Endothelial cell of umbilical vein (primary cell): ENCODE measurements at regions not wholly inside any gene's neighbourhood (a gene's known extent, or its start where the extent isn't known, plus 50 kb on each side); places are given as distances from the start of the nearest gene placed in this dataset.

Source experiments
- BruUV-seq: library from RNA; stranded (reverse); fragments of 400-500 nt; replicated peaks from 2 replicates; lab custom pipeline; 2021; lab: Mats Ljungman, UMichigan
- CTCF ChIA-PET: fragments of 300-600, 350-600 bp; sonication (Branson Sonifier 250); formaldehyde crosslinking; loops from one replicate; lab custom pipeline; 2021; ENCODE audit warnings: antibody characterized with exemption, inconsistent platforms; lab: Charles Lee
- POLR2A ChIA-PET: fragments of 300-600, 350-600 bp; sonication (Branson Sonifier 250); formaldehyde crosslinking; loops from one replicate; lab custom pipeline; 2021; ENCODE audit warnings: antibody characterized with exemption, inconsistent platforms; lab: Charles Lee
- DNase-seq: peaks from one replicate; pipeline ENCODE4 v3.0.0-alpha.2; 2011; ENCODE audit warnings: low read depth, low spot score
- FAIRE-seq: peaks from 2 replicates; lab custom pipeline; 2011; peaks lifted over from hg19 to GRCh38; lab: Jason Lieb, UNC
- H2AFZ ChIP-seq: 2 replicates; pipeline ENCODE4 v1.6.0; 2012; ENCODE audit warnings: low read depth, low read length, control low read depth, inconsistent platforms
- H3K27ac ChIP-seq: 2 replicates; pipeline ENCODE4 v1.5.1; 2011; ENCODE audit warnings: low read depth, mild to moderate bottlenecking, control low read depth, low read length, moderate library complexity; ENCODE audit not compliant: insufficient read depth
- H3K27me3 ChIP-seq, 2 experiments: 2 replicates each; pipeline versions ENCODE4 v1.6.0 to v1.6.1; 2011; ENCODE audit warnings: low read length in 2 of 2, mixed read lengths in 1 of 2; ENCODE audit not compliant: control insufficient read depth in 2 of 2, insufficient read depth in 2 of 2
- H3K36me3 ChIP-seq, 2 experiments: 2 replicates in 1 of 2; 3 replicates in 1 of 2; pipeline ENCODE4 v1.5.1; 2011; ENCODE audit warnings: low read length in 2 of 2, mild to moderate bottlenecking in 1 of 2, moderate library complexity in 1 of 2; ENCODE audit not compliant: control insufficient read depth in 2 of 2, insufficient read depth in 2 of 2; ENCODE audit errors: extremely low read depth in 1 of 2
- H3K4me1 ChIP-seq: 3 replicates; pipeline ENCODE4 v1.5.1; 2011; ENCODE audit warnings: mild to moderate bottlenecking, low read length; ENCODE audit not compliant: control insufficient read depth, insufficient read depth; ENCODE audit errors: extremely low read depth
- H3K4me2 ChIP-seq: 2 replicates; pipeline ENCODE4 v1.6.1; 2011; ENCODE audit warnings: low read length, control low read depth, mixed read lengths; ENCODE audit not compliant: insufficient read depth
- H3K4me3 ChIP-seq, 3 experiments: fragments of 200-600 bp in 1 of 3; sonication (generic), shearing (Covaris generic) in 1 of 3; replicated peaks in 1 of 3; 2 replicates each; pipeline ENCODE4 v1.5.1; 2011 to 2016; ENCODE audit warnings: control low read depth in 3 of 3, low read length in 3 of 3, mild to moderate bottlenecking in 2 of 3, inconsistent platforms in 1 of 3, low read depth in 1 of 3, moderate library complexity in 1 of 3; ENCODE audit not compliant: insufficient read depth in 1 of 3
- H3K79me2 ChIP-seq: 2 replicates; pipeline ENCODE4 v1.6.0; 2012; ENCODE audit warnings: low read length, inconsistent platforms; ENCODE audit not compliant: control insufficient read depth, insufficient read depth
- H3K9ac ChIP-seq: replicated peaks from 2 replicates; pipeline ENCODE3; 2011; ENCODE audit warnings: low read length, control low read depth; ENCODE audit not compliant: insufficient read depth; ENCODE audit errors: extremely low read depth
- H3K9me1 ChIP-seq: replicated peaks from 3 replicates; pipeline ENCODE4 v1.6.0; 2011; ENCODE audit warnings: mild to moderate bottlenecking, low read length; ENCODE audit not compliant: control insufficient read depth, insufficient read depth; ENCODE audit errors: extremely low read depth
- H3K9me3 ChIP-seq: replicated peaks from 2 replicates; pipeline ENCODE4 v1.5.1; 2012; ENCODE audit warnings: low read length, inconsistent platforms; ENCODE audit not compliant: control insufficient read depth, insufficient read depth
- H4K20me1 ChIP-seq: replicated peaks from 2 replicates; pipeline ENCODE3; 2011; ENCODE audit warnings: mild to moderate bottlenecking, low read length; ENCODE audit not compliant: control insufficient read depth, insufficient read depth; ENCODE audit errors: extremely low read depth
- FOS ChIP-seq: IDR thresholded peaks from 2 replicates; pipeline ENCODE4 v1.6.1; 2011; ENCODE audit warnings: mild to moderate bottlenecking, low read length, moderate library complexity, borderline replicate concordance; ENCODE audit not compliant: insufficient read depth
- GATA2 ChIP-seq: IDR thresholded peaks from 2 replicates; pipeline ENCODE4 v1.7.0; 2011; ENCODE audit warnings: low read depth, mild to moderate bottlenecking, moderate library complexity, mixed read lengths, low read length; ENCODE audit not compliant: insufficient read length, insufficient read depth
- POLR2A ChIP-seq: IDR thresholded peaks from 2 replicates; pipeline ENCODE4 v1.6.1; 2012; ENCODE audit warnings: low read depth, mild to moderate bottlenecking, control low read depth, low read length
- dilution Hi-C: fragments of 300-500 bp; cut with MboI; formaldehyde crosslinking; loops from one replicate; pipeline ENCODE4 v1.15.0; 2019; ENCODE audit warnings: low sequenced_read_pairs; ENCODE audit not compliant: extremely low pct_ligation_motif_present
- intact Hi-C: fragments of 100-400 bp; cut with micrococcal nuclease; formaldehyde crosslinking; loops from one replicate; pipeline ENCODE4 v1.10.0; 2022

DNA sequence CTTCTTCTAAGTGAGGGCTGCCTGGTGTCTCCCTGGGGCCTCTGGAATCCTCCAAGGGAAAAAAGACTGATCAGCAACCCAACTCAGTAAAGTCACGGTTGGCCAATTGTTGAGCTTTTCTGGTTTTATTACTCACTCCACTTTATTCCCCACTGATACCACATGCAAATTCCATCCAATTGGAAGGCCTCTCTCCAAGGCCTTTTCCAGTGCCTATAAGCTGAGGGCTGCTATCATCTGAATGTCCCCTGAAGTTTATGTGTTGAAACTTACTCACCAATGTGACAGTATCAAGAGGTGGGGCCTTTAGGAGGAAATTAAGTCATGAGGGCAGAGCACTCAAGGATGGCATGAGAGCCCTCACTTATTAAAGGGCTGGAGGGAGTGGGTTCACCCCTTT lies 463.3 kb downstream of the BUD13 start:
- no peak overlapping the region for H3K9ac ChIP-seq
- intact Hi-C loops = no loop called here
- H2AFZ ChIP-seq = no peak overlapping the region
- no peaks in the 10 kb centered on the region for H3K79me2 ChIP-seq
- FAIRE-seq = no peak
- no peaks in the 10 kb centered on the region for H3K9me3 ChIP-seq
- H3K4me1 ChIP-seq = peaks cover 12% of the 10 kb centered on the region
- ChIA-PET CTCF (interaction anchor here (1.1 kb wide), 1 partner anchor 49 kb away, joined by 3 read pairs; no protein-coding TSS in a partner anchor), POLR2A (no interaction called here)
- no peaks in the 10 kb centered on the region for H3K36me3 ChIP-seq
- no peaks in the 10 kb centered on the region for H3K27me3 ChIP-seq
- no peak overlapping the region for H3K4me3 ChIP-seq
- no peak overlapping the region for H3K4me2 ChIP-seq
- no TSS peak for BruUV-seq
- TF ChIP-seq FOS = no peak
- no peak overlapping the region for H3K27ac ChIP-seq
- no peak for DNase-seq
- no peaks in the 10 kb centered on the region for H3K9me1 ChIP-seq
- no peaks in the 10 kb centered on the region for H4K20me1 ChIP-seq
- dilution Hi-C loops = no loop called here

DNA sequence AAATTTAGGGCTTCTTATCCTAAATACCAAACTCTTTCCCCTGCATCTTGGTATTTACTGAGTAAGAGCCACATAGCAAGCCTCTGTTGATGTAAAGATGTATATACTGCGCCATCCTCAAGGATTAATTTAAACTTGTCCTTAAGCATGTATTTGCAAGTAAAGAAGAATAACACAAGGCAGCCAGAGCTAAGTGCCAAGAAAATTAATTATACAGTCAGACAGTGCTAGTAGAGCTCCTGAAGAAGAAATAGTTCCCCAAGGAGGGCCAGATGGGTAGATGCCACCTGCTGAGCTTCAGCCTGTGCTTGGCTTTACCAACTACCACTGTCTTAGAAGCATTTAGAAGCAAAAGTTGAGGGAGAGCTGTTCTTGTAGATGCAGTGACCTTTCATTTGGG lies 470.0 kb downstream of the BUD13 start:
- FAIRE-seq (no peak), DNase-seq (no peak)
- dilution Hi-C loops = no loop called here
- Histone ChIP-seq H3K79me2 (no peaks in the 10 kb centered on the region), H4K20me1 (no peaks in the 10 kb centered on the region), H3K4me1 (no peaks in the 10 kb centered on the region), H3K4me3 (no peak overlapping the region), H2AFZ (no peak overlapping the region), H3K9me1 (no peaks in the 10 kb centered on the region), H3K9me3 (no peaks in the 10 kb centered on the region), H3K27me3 (no peaks in the 10 kb centered on the region), H3K4me2 (no peak overlapping the region), H3K27ac (no peak overlapping the region), H3K9ac (no peak overlapping the region), H3K36me3 (no peaks in the 10 kb centered on the region)
- ChIA-PET CTCF (no interaction called here), POLR2A (no interaction called here)
- BruUV-seq = no TSS peak
- intact Hi-C loops = no loop called here
- no peak for TF ChIP-seq GATA2
- no peak for TF ChIP-seq POLR2A
